ENCODE measurements at regions not wholly inside any gene's neighbourhood (a gene's known extent, or its start where the extent isn't known, plus 50 kb on each side); places are given as distances from the start of the nearest gene placed in this dataset.

DNA sequence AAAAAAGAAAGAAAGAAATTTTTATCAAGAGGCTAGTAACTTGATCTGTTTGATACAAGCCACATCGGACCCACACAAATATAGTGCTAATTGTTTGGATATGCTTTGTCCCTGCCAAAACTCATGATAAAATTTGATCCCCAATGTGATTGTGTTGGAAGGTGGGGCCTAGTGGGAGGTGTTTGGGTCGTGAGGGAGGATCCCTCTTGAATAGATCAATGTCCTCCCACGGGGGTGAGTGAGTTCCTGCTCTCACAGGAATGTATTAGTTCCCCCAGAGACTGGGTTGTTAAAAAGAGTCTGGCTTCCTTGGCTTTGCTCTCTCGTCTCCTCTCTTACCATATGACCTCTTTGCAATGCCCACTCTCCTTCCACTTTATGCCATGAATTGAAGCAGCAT is 80.6 kb upstream of the CPLX2 start:
- TF ChIP-seq, protein P1, sequence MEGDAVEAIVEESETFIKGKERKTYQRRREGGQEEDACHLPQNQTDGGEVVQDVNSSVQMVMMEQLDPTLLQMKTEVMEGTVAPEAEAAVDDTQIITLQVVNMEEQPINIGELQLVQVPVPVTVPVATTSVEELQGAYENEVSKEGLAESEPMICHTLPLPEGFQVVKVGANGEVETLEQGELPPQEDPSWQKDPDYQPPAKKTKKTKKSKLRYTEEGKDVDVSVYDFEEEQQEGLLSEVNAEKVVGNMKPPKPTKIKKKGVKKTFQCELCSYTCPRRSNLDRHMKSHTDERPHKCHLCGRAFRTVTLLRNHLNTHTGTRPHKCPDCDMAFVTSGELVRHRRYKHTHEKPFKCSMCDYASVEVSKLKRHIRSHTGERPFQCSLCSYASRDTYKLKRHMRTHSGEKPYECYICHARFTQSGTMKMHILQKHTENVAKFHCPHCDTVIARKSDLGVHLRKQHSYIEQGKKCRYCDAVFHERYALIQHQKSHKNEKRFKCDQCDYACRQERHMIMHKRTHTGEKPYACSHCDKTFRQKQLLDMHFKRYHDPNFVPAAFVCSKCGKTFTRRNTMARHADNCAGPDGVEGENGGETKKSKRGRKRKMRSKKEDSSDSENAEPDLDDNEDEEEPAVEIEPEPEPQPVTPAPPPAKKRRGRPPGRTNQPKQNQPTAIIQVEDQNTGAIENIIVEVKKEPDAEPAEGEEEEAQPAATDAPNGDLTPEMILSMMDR (IDR thresholded peaks at IDR 0.05), result no peak
- no peak for TF ChIP-seq EZH2 (IDR thresholded peaks at IDR 0.05; ENCODE audit: borderline replicate concordance, insufficient read depth, low read depth, low read length, poor library complexity, severe bottlenecking)

Measured in B cell (primary cell).